HuH-7 (cell line): ENCODE measurements at regions not wholly inside any gene's neighbourhood (a gene's known extent, or its start where the extent isn't known, plus 50 kb on each side); places are given as distances from the start of the nearest gene placed in this dataset.
A peak's percentile ranks its signal among the peaks of the same experiment; 100 is the strongest.
"Not testable (repeated sequence)": the region's sequence is repeated elsewhere in the genome, so short reads cannot be mapped to it uniquely, and the experiment has no call there.

Experiments
- DNase-seq: peaks from one replicate; pipeline ENCODE4 v3.0.0; 2011; ENCODE audit warnings: low spot score

DNA sequence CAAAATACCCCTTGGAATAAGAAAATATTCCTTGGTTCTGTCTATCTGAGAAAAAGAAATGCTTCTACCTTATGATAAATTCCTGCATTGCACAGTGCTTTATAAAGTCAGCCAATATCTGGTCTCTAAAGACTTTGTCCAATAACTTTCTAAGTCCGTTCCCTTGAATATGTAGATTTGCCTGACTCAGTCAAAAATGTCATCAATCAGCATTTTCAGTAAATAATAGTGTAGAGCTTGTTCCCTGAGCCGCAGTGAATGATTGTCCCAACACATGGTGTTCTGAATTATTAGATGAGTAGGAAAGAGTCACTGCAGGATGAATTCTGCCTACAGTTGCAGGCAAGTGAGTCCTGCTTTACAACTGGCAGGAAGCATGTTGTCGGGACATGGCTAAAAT lies 316.8 kb upstream of the RBMS1 start:
- no peak for DNase-seq

DNA sequence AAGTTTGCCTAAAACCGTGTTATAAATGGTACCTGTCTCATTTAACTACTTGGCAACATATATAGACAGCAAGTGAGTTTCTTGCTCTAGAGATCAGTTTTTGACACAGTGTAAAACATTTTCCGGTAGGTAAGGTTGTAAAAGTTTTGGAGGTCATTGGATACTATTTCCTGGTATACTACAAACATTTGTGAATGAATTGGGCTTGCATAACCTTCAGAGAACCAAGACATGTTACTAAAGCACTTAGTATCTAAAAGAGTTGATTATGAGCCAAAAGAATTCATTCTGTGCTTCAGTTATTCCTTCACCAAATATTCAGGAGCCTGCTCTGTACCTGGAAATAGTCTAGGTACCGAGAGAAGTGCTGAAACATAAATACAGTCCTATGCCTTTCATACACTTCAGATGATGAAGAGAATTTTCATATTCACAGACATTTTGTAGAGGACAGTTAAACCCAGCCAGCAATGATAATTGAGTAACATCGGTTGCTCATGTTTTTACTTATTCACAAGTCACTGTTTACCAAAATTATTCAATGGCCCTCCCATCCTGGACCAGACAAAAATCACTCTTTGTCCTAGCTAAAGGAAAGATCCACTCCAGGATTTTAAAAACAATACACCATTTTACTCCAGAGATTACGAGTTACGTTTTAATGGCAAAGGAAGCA lies 319.4 kb upstream of the RBMS1 start:
- no peak for DNase-seq

DNA sequence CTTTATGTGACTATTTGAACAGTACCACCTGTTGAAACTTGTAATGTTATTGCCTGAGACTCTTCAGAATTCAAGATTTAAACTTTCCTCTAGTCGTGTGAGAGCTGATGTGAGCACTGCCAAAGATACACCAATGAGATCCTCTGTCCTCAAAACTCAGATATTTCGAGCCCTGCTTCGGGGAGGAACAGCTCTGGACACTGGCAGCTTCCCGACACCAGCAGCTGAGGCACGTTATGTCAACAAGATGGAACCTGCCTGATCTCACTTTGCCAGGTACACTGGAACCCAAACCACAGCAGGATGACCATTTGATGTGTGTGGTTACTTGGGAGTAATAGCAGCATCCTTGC lies 319.9 kb upstream of the RBMS1 start:
- no peak for DNase-seq

DNA sequence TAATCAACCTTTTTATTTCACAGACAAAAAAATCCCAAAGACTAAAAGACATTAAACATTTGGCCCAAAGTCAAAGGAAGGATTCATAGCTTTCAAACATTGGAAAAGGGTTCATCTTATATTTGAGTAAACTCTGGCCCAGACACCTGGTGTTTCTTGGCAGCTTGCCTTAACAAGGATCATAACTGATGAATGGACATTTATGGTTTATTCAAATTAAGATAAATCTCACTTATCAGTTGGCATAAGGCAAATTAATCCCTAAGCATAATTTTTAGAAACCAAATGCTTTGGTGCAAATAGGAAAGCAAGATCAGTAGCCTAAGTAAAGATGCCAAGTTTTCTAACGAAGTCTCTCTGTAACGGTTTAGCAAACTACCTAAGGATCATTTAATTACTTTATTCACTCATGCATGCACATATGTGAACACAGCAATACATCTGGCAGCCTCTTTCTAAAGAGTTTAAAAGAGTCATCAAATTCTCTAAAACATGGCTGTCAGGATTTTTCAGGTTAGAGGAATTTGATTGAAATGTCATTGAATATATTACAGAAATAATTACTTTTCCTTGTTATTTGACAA lies 323.4 kb upstream of the RBMS1 start:
- DNase-seq: no peak

DNA sequence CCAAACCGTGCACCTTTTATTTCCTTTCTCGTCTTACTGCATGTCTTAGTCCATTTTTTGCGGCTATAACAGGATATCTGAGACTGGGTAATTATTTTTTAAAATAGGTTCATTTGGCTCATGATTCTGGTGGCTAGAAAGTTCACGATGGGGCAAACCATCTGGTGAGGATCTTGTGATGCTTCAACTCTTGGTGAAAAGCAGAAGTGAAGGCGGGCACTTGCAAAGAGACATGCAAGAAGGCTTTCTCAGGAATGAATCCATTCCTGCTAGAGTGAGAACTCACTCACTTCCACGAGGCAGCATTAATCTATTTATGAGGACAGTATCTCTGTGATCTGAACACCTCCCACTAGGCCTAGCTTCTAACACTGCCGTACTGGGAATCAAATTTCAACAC lies 327.1 kb upstream of the RBMS1 start:
- DNase-seq: no peak

DNA sequence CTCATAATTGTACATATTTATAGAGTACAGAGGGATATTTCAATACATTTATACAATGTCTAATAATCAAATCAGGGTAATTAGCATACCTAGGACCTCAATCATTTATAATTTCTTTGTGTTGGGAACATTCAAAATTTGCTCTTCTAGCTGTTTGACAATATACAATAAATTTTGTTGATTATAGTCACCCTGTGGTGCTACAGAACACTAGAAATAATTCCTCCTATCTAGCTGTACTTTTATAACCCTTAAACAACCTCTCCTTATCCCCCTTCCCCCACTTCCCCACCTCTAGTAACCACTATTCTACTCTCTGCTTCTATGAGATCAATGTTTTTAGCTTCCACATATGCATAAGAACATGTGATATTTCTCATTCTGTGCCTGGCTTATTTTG lies 328.4 kb upstream of the RBMS1 start:
- no peak for DNase-seq

DNA sequence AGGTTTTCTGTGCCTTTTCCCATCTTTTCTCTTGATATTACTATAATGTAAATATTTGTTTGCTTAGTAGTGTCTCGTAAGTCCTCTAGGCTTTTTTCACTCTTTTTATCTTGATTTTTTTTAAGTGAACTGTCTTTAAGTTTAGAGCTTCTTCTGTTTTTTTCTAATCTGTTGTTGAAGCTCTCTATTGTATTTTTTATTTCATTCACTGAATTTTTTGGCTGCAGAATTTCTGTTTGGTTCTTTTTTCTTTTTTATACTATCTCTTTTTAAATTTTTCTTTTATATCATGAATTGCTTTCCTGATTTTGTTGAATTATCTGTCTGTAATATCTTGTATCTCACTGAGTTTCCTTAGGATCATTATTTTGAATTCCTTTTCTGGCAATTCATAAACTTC lies 331.8 kb upstream of the RBMS1 start:
- no peak for DNase-seq

DNA sequence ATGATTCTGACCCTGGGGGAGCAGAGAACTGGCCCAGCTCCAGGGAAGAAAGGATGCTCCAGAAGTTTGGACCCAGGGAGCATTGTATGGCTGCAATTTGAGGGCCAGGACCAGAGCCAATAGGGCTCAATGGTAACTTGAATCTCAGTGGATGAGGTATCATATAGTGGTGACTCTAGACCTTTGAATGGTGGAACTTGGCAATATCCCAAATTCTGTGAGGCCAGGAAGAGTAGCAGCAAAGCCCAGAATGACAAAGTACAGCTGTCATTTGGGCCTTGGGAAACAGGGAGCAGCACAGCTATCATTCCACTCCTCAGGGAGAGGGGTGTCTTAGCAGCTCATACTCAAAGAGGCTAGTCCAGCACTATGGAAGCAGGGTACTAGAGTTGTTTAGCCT lies 332.9 kb upstream of the RBMS1 start:
- no peak for DNase-seq

DNA sequence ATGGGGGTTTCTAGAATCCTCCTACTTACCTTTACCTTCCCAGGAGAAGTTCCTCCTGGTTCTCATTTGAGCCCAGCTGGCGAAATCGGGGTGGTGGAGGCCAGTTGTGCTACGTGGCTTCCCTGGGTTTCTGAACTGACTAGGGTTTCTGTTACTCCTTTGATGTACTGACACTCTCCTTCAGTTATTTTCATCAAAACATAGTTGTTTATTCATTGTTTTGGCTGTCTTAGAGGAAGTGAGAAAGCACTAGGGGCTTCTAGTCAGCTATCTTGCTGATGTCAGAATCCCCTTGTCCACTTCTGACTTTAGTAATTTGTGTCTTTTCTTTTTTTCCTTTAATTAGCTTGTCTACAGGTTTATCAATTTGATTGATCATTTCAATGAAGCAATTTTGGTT lies 332.2 kb upstream of the TANK start:
- DNase-seq: no peak

DNA sequence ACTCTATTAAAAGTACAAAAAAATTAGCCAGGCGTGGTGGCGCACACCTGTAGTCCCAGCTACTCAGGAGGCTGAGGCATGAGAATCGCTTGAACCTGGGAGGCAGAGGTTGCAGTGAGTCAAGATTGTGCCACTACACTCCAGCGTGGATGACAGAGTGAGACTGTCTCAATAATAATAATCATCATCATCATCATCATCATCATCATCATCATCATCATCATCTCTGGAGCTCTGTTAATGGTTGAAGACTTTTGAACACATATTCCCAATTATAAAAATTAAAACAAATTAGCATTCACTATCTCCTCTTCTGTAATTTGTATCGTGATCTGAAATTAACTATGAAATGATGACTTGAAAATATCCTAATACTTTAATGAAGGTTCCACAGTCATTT lies 327.8 kb upstream of the TANK start:
- not testable (repeated sequence) for DNase-seq

DNA sequence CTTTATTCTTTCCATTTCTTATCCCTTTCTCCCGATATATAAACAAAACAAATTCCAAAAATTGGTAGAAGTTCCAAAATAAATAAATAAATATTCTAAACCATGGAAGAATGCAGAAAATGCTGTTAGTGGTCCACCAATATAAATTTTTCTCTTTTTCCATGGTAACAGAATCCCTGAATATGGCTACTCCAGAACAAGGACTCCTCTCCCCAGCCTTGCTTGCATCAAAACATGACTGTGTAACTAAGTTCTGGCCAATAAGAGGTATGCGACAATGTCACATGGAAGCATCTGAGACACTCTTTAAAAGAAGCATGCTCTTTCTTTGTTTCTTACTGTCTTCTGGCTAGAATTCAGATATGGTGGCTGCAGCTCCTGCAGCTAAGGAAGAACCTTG lies 325.1 kb upstream of the TANK start:
- no peak for DNase-seq

DNA sequence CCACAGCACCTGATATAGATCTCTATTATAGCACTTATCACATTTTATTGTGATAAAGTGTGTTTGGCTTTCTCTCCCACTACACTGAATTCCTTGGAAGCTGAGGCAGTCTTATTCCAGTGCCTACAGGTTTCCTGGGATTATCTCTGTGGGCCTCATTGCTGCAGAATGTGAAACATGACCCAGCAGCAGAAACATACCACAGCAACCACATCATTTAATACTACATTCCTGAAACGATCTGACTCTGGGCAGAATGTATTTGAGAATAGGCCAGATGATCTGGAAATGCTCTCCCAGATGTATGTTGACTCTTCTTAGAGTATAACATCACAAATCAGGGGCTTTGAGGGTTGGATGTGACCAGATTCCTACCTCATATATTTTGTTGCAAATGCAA lies 323.5 kb upstream of the TANK start:
- DNase-seq: no peak

DNA sequence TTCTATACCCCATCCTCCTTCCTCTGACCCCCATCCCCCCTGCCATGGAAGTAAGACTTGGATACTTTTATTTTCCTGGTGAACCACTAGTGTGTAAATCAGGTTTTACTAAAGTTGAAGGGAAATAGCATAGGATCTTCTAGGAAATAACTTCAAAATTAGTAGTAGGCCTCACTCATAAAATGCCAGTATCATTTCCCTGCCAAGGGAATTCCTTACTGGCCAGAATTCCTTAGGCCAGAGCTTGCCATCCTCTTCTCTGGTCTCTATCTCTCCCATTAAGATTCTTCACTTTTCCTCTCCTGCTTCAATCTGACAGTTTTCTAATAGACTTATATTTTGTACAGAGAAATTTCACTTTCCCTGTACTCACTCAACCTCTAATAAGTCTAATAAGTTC lies 322.8 kb upstream of the TANK start:
- no peak for DNase-seq

DNA sequence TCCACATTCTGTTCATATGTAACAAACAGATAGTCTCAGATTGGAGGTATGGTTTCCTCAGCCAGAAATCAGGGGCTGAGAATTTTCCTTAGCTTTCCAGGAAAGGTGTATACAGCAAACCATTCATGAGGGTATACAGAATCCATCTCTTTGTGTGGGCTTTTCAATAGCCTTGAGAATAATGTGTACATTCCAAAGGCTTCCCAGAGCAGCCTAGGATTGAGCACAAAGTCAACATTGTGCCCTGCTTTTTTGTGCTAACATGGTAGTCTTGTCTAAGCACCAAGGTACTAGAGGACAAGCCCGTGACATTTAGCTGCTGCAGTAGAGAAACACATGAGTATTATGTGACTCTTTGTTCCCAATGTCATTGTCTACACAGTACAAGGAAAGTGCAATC lies 322.1 kb upstream of the TANK start:
- no peak for DNase-seq

DNA sequence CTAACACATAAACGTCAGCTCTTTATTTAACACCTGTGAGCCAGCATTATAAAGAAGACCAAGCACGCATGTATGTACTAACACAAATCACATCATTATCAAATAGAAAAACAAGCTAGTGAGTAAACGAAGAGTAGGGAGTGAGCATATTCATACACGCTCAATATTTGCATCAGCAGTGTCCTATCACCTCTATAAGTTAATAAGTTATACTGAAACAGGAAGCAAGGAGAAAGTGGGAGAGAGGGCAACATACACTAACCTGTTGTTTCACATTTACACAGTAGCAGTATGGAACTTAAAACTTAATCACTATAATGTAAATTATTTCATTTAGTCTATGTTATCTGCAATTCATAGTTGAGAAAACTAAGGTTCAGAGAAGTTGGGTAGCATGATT lies 321.5 kb upstream of the TANK start:
- no peak for DNase-seq

DNA sequence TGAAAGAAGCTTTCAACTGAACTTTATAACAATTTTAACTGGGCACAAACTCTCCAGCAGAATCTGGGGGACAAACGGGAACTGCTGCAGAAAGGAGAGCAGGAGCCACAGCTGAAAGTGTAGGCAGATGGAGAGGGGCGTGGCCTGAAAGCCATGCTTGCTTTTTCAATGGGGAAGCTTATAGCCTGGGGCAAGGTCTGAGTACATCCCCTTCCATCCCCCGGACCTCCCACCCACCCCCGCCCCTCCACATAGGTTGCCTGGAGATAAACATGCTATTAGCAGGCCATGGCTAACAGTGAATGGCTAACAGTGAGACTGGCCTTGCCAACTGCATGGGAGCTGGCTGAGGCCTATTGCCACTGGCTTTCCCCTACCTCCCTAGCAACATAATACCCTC lies 317.9 kb upstream of the TANK start:
- no peak for DNase-seq

DNA sequence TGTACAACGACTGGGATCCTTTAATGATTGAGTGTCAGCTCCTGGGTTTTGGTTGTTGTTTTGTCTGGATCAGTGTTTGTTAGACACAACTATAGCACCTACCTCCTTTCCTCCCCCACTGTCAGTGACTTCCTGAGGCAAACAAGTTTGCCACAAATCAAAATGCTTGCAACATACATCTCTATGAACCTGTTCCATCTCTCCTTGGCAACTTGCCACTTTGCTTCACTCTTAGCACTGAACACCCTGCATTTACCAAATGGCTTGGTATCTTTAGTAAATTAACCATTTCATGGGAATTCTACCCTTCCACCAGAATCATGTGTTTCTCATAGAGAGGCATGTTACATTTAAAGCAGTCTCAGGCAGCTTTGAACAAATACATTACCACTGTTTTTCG lies 301.1 kb upstream of the TANK start:
- no peak for DNase-seq

DNA sequence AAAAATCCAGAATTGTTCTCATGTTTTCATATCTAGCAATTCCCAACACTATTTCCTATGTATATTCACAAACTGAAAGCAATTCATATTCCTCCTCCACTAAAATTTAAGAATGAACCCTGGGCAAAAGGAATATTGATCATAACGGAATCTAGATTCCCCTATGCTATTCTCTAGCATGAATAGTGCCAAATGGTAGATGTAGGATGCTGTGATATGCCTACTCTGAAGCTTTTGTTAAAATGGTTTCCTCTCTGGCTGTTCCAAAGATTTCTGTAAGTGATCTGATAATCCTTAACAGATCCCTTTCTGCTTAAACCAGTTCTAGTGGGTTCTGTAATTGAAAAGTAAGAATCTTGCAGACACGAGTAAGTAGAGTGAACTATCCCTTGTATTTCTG lies 298.0 kb upstream of the TANK start:
- no peak for DNase-seq

DNA sequence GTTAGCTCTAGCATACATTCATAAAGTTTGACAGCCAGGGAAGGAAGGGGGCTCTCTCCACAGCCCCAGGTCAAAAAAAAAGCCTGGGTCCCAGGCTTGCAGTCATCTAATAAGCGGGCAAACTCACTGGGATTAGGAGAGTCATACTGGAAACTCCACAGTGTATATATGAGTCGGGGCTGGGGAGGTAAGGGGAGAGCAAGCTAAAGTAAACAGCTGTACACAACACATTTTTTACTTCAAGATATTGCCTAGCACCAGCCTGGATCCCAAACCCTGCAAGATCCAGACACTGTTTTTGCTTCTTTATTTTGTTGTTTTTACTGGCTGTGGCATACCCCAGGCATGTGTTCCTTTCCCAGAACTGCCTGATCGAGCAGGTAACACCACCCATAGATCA lies 291.3 kb upstream of the TANK start:
- DNase-seq: no peak

DNA sequence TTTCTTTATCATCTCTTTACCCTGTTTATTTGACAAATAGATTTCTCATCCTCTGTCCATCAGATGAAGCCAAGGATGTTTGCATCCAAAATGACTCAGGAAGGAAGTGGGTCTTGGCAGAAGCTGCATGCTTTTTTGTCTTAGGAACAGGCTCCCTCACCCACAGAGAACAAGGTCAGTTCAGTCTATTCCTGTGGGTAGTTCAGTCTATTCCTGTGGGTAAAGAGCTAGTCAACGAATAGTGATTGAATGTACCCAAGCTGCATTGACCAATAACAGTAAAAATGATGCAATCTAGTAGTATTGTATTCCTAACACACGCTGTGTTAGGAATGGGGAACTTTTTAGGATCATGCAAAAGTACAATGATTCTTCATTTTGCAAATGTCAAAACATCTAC lies 290.8 kb upstream of the TANK start:
- peak; percentile 11 for DNase-seq

DNA sequence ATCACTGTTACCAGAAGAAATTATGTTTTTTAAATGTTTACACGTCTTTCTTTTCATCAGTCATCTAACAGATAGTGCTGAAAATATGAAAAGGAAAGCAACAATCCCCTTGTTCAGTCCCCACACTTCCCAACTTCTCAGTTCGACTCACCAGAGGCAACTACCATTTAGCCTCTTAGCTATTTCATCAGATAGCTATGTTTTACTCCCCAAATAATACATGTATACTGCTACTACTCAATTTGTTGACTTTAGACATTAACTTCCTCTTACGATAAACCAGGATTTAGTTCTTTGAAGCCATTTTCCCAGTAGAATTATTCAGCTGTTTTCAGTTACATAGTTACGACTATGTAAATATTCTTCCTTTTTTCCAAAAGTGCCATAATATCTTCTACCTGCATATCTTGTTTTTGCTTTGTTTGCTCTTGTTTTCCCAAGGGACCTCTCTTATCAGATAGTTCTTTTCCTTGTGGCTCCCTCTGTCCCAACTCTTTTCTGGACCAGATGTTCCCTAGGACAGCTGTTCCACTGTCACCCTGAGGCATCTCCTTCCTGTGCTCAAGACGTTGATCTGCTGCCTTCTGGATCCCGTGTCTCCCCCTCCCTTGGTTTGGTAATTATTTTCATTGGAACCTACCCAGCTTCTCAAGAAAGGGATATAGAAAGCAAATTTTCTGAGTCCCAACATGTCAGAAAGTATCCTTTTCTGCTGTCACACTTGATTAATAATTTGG lies 289.3 kb upstream of the TANK start:
- no peak for DNase-seq

DNA sequence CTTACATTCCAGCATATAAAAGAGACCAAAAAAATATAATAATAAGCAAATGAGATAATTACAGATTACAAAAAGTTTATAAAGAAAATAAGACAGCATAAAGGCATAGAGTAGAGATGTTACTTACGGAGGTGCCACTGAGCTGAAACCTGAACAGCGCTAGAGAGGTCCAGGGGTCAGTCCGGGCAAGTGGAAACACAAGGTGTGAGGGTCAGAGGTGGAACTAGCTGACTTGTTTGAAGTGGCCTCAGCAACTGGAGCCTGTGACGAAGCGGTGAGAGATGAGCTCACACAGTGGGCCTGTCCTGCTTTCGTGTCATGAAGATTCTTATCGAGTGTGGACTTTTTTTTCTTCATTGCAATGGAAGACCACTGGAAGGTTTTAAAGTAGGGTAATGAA lies 288.3 kb upstream of the TANK start:
- no peak for DNase-seq

DNA sequence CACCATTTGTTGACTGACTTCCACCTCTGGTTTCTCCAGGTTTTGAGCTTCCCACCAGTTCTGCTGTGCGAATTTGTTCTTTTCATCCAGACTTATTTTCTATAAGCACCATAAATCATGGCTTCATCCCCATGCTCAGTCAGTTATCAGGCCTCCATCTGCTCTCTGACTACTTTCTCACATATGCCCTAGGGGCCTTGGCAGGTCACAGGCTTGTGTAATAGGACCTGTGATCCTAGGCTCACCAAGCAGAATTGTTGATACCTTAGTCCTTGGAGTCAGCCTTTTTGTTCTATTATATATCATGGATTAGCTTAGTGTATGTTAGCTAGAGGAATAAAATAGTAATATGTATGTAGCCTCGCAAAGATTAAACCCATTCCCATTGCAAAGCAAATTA lies 284.2 kb upstream of the TANK start:
- no peak for DNase-seq

DNA sequence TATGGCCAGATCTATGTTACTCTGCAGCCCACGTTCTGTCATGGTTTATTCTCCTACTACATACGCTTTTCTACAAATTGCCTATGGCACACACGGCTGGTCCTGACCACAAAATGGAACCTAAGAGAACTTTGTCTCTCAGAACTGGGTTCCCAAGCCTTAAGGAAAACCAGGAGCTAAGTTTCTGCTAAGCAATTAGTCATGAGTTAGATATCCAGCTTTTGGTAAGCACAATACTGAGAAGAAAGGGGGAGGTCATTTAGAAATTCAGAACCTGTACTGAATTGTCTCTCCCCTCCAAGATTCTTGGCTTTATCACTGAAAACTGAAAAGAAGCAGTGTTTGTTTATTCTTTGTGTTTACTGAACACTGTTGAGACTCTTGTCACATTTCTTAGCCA lies 283.5 kb upstream of the TANK start:
- DNase-seq: no peak
